CD4-positive, alpha-beta T cell treated with Interleukin-15 for 4 hours (primary cell): ENCODE measurements at regions not wholly inside any gene's neighbourhood (a gene's known extent, or its start where the extent isn't known, plus 50 kb on each side); places are given as distances from the start of the nearest gene placed in this dataset.
"Not testable (repeated sequence)": the region's sequence is repeated elsewhere in the genome, so short reads cannot be mapped to it uniquely, and the experiment has no call there.

ENCODE experiments used
- DNase-seq: peaks from one replicate; pipeline ENCODE4 v3.0.0-alpha.2; 2020; ENCODE audit warnings: low spot score

DNA sequence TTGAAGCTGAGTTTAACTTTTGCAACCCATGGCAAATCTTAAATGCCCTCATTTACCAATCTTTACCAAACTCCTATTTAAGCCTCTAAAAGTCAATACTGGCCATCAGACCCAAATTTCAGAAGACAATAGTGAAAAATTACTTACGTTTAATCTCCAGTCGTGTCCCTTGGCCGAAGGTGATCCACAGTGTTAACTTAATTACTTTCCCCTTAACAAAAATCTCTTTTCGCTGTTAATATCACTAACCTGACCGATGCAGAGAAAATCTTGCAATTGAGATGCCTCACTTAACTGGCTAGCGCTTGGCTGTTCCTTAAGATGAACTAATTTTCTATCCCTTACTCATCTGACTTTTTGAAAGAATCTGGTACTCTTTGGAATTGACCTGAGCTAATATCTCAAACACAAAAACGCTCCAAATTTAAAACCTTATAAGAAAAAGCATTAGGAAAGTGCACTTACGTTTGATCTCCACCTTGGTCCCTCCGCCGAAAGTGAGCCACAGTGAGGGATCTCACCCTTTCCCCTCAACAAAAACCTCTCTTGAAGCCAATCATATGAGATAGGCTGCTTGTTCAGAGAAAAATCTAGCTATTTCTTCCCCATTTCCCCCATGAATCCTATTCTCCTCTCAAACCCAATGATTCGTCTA lies 169.1 kb downstream of the RPIA start:
- no peak for DNase-seq

DNA sequence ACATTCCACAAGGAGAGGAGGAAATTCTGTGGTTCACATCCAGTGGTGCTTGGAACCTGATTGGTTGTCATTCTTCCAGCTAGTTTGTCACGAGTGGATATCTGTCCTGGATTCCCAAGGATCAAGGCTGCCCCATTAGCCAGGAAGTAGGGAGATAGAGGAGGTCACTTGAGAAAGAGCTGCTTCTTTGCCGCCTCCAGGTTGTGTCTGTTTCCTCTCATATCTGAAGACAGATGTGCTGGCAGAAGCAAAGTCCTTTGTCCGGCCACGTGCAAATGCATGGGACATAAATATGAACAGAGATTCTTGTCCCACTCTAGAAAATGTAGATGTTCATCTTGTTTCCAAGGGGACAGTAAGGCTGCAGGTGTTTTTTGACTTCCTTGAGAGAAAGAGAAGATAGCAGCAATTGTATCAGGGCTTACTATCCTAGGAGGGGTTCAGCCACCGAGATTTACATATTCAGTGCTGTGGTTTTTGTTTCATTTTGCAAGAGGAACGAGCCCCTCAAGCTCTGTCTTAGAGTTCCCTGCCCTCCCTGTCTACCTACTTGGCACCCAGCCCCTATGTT lies 174.4 kb downstream of the RPIA start:
- no peak for DNase-seq

DNA sequence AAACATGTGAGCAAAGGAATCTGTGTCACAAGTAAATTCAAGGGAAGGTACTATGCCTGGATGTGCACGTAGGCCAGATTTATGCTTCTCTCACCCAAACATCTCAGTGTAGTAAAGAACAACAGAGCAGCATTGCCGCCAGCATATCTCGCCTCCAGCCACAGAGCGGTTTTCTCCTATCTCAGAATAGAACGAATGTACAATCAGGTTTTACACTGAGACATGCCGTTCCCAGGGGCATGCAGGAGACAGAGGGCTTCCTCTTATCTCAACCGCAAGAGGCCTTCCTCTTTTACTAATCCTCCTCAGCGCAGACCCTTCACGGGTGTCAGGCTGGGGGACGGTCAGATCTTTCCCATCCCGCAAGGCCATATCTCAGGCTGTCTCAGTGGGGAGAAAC lies 175.3 kb downstream of the RPIA start:
- no peak for DNase-seq

DNA sequence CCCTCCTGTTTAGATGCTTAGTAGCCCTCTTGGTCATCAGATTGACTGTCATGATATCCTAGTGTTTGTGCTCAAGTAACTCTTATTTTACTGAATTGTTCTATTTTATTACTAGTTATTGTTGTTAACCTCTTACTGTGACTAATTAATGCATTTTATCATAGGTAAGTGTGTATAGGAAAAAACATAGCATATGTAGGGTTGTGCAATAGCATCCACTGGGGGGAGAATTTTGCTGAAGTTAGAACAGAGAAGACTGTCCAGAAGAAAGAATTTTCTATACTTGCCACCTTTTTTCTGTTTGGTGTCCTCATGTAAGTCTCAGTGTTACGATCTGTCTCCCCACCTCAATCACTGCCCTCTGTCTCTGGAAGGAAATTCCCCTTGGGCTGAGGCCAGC lies 177.4 kb downstream of the RPIA start:
- DNase-seq: no peak

DNA sequence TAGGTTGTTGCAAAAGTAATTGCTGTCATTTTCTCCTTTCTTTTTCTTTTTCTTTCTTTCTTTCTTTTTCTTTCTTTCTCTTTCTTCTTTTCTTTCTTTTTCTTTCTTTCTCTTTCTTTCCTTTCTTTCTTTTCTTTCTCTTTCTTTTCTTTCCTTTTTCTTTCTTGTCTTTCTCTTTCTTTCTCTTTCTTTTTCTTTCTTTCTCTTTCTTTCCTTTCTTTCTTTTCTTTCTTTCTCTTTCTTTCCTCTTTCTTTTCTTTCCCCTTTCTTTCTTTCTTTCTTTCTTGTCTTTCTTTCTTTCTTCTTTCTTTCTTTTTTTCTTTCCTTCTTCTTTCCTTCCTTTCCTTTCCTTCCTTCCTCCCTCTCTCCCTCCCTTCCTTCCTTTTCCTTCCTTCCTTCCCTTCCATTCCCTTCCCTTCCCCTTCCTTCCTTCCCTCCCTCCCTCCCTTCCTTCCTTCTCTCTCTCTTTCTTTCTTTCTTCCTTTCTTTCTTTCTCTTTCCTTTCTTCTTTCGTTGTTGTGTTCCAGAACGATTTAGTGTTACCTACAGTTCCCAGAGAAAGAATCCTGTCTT lies 178.9 kb downstream of the RPIA start:
- no peak for DNase-seq

DNA sequence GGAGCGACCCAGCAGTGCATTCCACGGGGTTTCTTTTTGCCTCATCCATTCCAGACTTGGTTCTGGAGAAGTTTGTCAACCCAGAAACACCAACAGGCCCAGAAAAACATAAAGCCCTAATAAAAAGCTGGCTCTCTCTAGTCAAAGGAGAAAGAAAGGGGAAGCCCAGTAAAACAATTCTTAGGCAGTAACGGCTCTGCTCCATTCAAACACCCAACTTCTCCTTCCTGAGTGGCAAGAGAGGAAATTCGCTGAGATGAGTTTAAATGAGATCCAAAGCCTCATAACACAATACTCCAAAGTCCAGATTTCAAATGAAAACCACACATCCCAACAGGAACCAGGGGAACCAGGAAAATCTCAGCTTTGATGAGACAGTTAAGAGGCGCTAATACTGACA lies 179.9 kb downstream of the RPIA start:
- DNase-seq: no peak

DNA sequence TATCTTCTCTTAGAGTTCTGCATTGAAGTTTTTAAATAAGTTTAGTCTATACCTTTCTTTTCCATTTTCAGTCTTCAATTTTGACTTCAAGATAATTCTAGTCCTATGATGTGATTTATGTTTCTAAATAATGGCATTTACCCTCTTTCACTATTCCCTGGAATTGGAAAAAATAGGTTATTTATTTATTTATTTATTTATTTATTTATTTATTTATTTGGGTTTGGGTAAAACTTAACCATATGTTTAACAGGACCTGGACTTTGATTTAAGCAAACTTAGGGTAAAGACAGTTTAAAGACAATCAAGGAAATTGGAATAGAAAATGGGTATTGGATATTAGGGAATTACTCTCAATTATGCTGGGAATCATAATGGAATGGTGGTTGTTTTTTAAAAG lies 182.1 kb downstream of the RPIA start:
- DNase-seq: no peak

DNA sequence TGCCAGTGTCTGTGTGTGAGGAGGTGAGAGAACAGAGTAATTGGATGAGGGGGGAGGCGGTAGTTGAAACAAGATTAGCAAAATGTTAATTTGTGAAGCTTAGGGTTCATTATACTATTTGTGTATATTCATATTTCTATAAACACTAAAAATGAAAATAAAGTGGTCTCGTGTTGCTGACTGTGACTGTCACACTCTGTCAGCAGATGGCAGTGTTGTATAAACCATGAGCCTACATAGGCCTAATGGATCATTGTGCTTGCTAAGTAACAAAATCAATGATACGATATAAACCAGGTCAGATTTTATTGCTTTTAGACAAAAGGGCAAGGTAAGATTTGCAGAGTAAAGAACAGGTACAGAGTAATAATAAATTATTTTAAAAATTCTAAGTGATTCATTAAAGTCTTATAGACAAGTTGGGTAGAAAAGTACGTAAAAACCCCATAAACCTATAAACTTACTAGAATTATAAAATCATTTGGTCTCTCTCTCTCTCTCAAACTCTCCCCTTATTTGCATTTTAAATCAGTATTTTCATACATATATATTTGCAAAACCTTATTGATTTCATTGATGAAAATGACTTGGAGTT lies 182.7 kb downstream of the RPIA start:
- peak; percentile 45 for DNase-seq

DNA sequence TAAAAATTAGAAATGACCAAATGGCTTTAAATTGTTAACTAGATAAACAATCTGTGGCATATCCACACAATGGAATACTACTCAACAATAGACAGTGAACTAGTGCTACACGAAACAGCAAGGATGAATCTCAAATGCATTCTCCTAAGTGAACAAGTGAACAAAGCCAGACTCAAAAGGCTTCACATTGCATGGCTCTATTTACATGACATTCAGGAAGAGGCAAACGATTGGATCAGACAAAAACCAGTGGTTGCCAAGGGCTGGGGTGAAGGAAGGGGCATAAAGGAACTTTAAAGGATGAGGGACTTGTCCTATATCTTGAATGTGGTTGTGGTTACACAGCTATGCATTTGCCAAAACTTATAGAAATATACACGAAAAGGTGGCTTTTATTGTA lies 184.3 kb downstream of the RPIA start:
- no peak for DNase-seq

DNA sequence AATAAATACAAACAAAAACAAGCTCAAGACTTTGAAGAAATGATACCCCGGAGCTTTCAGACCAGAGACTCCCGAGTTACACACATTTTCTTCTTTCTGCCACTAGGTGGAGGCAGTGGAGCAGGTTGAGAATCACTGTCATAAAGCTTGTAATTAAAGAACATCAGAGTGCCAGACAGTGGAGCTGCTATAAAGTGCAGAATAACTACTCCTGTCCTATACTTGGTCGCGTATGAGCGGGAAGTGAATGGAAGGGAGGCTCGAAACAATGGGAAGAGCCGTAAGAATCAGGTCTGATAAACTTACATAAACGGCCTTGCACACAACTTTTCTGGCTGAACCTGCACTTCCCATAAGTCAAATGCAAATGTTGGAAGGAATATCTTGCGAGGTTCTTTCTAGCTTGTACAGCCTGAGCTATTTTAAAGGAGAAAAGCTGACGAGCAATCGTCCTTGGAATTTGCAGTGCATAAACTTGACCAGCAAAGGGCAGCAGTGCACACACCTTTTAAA lies 189.0 kb downstream of the RPIA start:
- peak; percentile 41 for DNase-seq

DNA sequence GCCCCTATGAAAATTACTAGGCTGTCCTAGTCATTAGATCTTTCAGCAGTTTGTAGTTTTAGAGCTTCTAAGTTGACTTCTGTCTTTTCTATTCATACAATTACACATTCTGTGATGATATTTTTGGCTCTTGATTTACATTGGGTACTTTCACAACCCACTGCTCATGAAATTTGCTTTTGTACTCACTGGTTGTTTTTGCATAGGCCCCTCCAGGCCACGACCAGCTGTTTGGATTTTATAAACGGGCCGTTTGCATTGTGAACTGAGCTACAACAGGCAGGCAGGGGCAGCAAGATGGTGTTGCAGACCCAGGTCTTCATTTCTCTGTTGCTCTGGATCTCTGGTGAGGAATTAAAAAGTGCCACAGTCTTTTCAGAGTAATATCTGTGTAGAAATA lies 193.8 kb downstream of the RPIA start:
- no peak for DNase-seq

DNA sequence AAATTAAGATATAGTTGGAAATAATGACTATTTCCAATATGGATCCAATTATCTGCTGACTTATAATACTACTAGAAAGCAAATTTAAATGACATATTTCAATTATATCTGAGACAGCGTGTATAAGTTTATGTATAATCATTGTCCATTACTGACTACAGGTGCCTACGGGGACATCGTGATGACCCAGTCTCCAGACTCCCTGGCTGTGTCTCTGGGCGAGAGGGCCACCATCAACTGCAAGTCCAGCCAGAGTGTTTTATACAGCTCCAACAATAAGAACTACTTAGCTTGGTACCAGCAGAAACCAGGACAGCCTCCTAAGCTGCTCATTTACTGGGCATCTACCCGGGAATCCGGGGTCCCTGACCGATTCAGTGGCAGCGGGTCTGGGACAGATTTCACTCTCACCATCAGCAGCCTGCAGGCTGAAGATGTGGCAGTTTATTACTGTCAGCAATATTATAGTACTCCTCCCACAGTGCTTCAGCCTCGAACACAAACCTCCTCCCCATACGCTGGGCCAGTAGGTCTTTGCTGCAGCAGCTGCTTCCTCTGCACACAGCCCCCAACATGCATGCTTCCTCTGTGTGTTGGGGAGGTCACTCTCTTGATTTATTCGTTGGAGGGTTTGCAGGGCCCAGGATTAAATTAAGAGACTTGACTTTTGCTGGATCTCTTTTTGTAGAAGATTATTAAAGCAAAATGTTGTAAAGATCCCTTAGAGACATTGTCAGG lies 194.4 kb downstream of the RPIA start:
- no peak for DNase-seq

DNA sequence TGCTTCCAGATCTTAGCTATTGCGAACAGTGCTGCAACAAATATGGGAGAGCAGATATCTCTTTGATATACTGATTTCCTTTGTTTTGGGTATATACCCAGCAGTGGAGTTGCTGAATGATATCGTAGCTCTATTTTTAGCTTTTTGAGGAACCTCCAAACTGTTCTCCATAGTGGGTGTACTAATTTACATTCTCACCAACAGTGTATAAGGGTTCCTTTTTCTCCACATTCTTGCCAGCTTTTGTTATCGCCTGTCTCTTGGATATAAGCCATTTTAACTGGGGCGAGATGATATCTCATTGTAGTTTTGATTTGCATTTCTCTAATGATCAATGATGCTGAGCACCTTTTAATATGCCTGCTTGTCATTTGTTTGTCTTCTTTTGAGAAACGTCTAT lies 196.0 kb downstream of the RPIA start:
- DNase-seq: not testable (repeated sequence)

DNA sequence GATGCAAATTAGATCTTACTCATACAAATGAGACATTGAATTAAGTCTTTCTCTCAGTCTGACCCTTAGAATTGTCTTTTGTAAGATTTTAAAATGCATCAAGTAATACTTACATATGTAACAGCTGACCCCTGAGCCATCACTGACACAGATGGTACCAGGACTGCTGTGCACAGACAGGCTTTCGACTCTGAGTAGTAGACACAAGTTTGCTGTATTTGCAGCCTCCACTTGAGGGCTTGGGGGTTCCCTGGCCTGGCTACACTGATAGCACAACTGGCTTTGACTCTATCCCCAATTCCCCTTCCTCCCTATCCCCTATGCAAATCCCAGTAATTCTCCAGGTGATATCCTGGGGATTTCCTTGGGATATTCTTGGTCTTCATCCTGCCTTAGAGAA lies 200.7 kb downstream of the RPIA start:
- no peak for DNase-seq

DNA sequence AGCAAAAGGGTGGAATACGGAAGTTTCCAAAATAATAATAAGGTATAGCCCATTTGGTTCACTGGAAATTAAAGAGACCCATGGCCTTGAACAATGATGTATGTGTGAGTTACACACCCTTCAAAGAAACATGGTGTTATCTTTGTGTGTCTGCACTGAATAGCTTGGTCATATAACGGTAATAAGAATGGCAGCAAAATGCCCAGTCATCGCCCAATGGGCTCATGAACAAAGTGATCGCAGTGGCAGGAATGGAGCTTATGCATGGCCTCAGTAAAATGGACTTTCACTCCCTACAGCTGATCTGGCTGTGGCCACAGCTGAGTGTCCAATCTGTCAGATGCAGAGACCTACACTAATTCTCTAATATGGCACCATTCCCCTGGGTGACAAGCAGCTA lies 201.3 kb downstream of the RPIA start:
- no peak for DNase-seq

DNA sequence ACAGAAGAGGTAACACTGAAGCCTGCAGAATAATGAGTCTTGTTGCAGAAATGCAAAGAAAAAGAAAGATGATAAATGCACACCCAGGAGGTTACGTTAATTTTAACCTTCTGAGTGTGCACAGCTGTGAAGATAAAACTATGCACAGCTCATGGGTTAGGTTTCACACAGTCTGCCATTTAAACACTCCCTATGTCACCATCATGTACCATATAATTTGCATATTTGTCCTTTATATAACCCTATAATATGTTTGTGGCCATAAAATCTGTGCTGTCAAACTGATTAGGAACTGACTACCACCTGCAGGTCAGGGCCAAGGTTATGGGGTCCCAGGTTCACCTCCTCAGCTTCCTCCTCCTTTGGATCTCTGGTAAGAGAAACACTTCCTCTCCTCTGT lies 205.5 kb downstream of the RPIA start:
- DNase-seq: no peak

DNA sequence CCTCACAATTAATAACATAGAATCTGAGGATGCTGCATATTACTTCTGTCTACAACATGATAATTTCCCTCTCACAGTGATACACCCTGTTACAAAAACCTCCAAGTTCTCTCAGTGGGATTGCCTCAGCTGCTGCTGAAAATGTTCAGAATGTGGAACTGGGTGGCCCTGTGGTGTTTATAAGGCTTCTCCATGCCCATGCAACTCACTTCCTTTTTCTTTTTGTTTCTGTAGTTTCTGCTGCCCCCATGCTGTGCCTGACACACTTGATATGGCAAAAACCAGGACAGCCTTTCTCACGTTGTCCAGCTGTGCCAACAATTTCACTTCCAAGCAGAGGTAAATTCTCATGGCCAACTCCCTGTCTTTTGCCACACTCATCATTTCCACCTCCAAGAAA lies 206.2 kb downstream of the RPIA start:
- no peak for DNase-seq

DNA sequence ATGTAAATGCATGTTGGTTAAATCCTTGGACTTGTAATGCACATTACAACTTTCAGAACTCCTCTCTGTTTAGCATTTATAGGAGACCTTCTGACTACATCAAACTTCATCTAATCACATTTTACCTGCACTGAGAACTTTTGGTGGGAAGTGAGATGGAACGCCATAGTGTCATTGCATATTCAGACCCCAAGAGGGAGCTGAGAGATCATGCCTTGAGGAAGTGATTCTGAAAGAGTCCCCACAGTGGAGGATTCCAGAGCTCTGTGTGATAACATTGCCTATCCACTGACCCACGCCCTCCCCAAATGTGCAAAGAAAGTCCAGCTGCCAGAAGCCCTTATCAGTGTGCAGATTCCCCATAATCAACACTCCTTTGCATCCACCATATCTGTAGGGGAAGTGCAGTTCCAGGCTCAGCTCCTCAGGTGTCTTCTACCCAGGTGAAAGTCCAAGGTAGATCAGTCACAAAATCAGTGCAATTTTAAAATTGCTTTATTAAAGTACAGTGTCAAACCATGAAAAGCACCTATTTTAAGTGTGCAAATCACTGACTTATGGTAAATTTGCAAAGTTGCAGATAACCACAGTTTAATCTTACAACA lies 212.4 kb downstream of the RPIA start:
- peak; percentile 13 for DNase-seq

DNA sequence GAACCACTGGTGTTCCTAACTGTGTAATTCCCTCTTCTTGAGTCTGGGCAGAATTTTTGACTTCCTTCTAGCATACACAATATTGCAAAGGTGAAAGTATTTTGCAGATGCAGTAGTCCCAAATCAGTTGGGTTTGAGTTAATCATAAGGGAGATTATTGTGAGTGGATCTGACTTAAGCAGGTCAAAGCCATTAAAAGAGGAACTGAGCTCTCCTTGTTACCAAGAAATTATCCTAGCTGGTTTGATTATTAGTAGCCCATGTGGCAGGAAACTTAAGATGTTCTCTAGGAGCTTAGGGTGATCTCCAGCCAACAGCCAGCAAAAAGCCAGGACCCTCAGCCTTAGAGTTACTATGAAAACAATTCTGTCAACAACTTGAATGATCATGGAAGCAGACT lies 221.8 kb downstream of the RPIA start:
- DNase-seq: no peak

DNA sequence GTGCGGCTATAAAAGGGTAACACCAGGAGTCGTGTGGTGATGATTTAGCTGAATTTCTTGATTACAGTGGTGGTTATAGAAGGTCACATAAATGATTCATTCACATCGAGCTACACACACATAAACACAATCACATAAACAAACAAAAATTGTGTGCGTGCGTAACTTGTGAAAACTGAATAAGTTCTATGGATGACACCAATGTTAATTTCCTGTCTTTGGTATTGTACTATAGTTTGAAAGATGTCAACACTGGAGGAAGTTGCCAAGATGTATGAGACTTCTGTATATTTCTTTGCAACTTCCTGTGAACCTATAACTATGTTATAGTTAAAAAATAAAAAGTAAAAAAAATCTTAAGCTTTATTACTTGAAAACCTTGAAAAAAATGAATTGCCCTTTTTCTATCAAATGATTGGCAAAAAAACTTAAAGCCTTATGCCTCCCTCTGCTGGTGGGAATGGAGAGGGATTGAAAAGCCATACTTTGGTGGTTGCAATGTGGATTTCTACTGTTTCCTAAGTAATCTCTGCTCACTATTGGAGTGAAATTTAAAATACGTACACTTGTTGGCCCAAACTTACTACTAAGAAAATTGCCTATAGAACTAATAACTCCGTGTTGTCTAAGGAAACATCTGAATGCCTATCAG lies 227.7 kb downstream of the RPIA start:
- DNase-seq: no peak

DNA sequence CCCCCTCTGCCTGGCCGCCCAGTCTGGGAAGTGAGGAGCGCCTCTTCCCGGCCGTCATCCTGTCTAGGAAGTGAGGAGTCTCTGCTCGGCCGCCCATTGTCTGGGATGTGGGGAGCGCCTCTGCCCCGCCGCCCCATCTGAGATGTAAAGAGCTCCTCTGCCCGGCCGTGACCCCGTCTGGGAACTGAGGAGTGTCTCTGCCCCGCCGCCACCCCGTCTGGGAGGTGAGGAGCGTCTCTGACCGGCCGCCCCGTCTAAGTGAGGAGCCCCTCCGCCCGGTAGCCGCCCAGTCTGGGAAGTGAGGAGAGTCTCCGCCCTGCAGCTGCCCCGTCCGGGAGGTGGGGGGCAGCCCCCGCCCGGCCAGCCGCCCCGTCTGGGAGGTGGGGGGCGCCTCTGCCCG lies 228.9 kb downstream of the RPIA start:
- not testable (repeated sequence) for DNase-seq

DNA sequence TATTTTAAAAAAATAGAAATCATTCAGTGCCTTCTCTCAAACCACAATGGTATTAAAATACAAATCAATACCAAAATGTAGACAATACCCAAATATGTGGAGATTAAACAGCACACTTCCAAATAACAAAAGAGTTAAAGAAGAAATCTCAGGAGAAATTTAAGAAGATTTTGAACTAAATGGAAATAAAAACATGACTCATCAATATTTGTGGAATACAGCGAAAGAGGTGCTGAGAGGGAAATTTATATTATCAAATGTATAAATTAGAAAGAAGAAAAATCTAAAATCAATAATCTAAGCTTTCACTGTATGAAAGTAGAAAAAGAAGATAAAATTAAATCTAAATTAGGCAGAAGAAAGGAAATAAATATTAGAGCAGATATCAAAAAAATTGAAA lies 233.1 kb downstream of the RPIA start:
- DNase-seq: no peak
